Spleen (tissue), 3 donors: ENCODE measurements at regions not wholly inside any gene's neighbourhood (a gene's known extent, or its start where the extent isn't known, plus 50 kb on each side); places are given as distances from the start of the nearest gene placed in this dataset.

ENCODE experiments used
- POLR2A ChIP-seq, 3 donors: fragments of 450-650 bp; IDR thresholded peaks; one replicate each; pipeline ENCODE4 v1.5.1; 2017; ENCODE audit warnings: antibody characterized with exemption in 3 of 3, mild to moderate bottlenecking in 1 of 3
- POLR2AphosphoS5 ChIP-seq, 3 donors: sonication (generic); formaldehyde crosslinking; IDR thresholded peaks; one replicate each; pipeline ENCODE4 v1.5.1; 2017; ENCODE audit warnings: antibody characterized with exemption in 3 of 3

DNA sequence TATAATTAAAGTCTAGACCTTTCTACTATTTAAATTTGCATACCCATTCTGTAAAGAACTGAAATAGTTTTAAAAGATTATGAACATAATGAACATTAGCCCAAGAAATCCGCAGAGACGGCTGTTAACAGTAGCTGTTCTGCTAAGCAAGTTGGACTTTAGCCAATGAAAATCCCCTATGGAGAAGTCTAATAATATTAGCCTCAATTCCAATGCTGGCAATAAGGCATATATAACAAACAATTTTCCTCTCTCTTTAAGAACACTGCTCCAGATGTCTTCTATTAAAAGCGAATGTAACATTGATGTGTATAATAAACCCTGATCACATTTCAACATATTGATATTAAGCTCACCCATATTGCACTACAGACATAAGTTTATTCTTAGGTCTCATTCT is 221.3 kb upstream of the KCTD3 start:
- TF ChIP-seq POLR2AphosphoS5 (IDR thresholded peaks at IDR 0.05) = no peak
- no peak for TF ChIP-seq POLR2A (IDR thresholded peaks at IDR 0.05)
